GM23338 (cell line): ENCODE measurements at regions not wholly inside any gene's neighbourhood (a gene's known extent, or its start where the extent isn't known, plus 50 kb on each side); places are given as distances from the start of the nearest gene placed in this dataset.

Source experiments
- ATAC-seq: fragments of 200-7000 bp; cut with Tn5 transposase; 3 replicates; pipeline ENCODE4 v1.9.1; 2020
- DNase-seq: peaks from one replicate; pipeline ENCODE4 v3.0.0-alpha.2; 2015; ENCODE audit warnings: low spot score
- H2AFZ ChIP-seq: fragments of 200-600 bp; sonication (generic); 2 replicates; pipeline ENCODE4 v1.8.0; 2016; ENCODE audit warnings: antibody characterized with exemption, mild to moderate bottlenecking, moderate library complexity
- H3F3A ChIP-seq: fragments of 200-600 bp; sonication (generic); replicated peaks from 2 replicates; pipeline ENCODE4 v1.8.0; 2017; ENCODE audit warnings: antibody characterized with exemption, mixed run types, low read depth
- H3K27ac ChIP-seq: fragments of 200-600 bp; sonication (generic); 2 replicates; pipeline ENCODE4 v1.6.1; 2016; ENCODE audit warnings: low read depth
- H3K27me3 ChIP-seq: fragments of 200-600 bp; sonication (generic); 2 replicates; pipeline ENCODE4 v1.8.0; 2016; ENCODE audit warnings: mild to moderate bottlenecking, mixed run types, moderate library complexity; ENCODE audit not compliant: insufficient read depth
- H3K36me3 ChIP-seq: fragments of 200-600 bp; sonication (generic); 2 replicates; pipeline ENCODE4 v1.8.0; 2016; ENCODE audit warnings: mild to moderate bottlenecking; ENCODE audit not compliant: insufficient read depth
- H3K4me1 ChIP-seq: fragments of 200-600 bp; sonication (generic); 2 replicates; pipeline ENCODE4 v1.8.0; 2016; ENCODE audit warnings: mild to moderate bottlenecking, moderate library complexity; ENCODE audit not compliant: insufficient read depth
- H3K4me2 ChIP-seq: fragments of 200-600 bp; sonication (generic); 2 replicates; pipeline ENCODE4 v1.7.1; 2017; ENCODE audit warnings: mixed run types
- H3K4me3 ChIP-seq: fragments of 200-600 bp; sonication (generic); 2 replicates; pipeline ENCODE4 v1.6.1; 2016; ENCODE audit warnings: mixed run types
- H3K79me2 ChIP-seq: fragments of 200-600 bp; sonication (generic); replicated peaks from 2 replicates; pipeline ENCODE4 v1.8.0; 2017; ENCODE audit warnings: mild to moderate bottlenecking; ENCODE audit not compliant: insufficient read depth
- H3K9me2 ChIP-seq: fragments of 200-600 bp; sonication (generic); 2 replicates; pipeline ENCODE4 v1.8.0; 2017; ENCODE audit not compliant: insufficient read depth
- H4K20me1 ChIP-seq: fragments of 200-600 bp; sonication (generic); replicated peaks from 2 replicates; pipeline ENCODE4 v1.8.0; 2017; ENCODE audit warnings: mild to moderate bottlenecking; ENCODE audit not compliant: insufficient read depth
- H3K27ac Mint-ChIP-seq: 2 replicates; pipeline ENCODE4 v1.8.0; 2020; ENCODE audit warnings: inconsistent platforms, mild to moderate bottlenecking, moderate library complexity, mixed read lengths
- H3K27me3 Mint-ChIP-seq: 3 replicates; pipeline ENCODE4 v1.8.0; 2022; ENCODE audit warnings: low read depth, mild to moderate bottlenecking, moderate library complexity, mixed read lengths, inconsistent platforms; ENCODE audit not compliant: insufficient read depth, poor library complexity
- H3K36me3 Mint-ChIP-seq: 3 replicates; pipeline ENCODE4 v1.8.0; 2021; ENCODE audit warnings: low read depth, mild to moderate bottlenecking, inconsistent platforms, moderate library complexity, mixed read lengths
- H3K4me1 Mint-ChIP-seq: 3 replicates; pipeline ENCODE4 v1.8.0; 2020; ENCODE audit warnings: mild to moderate bottlenecking, inconsistent platforms, mixed read lengths
- H3K4me3 Mint-ChIP-seq: 3 replicates; pipeline ENCODE4 v1.8.0; 2021; ENCODE audit warnings: moderate library complexity, mild to moderate bottlenecking, inconsistent platforms, mixed read lengths
- H3K9me3 Mint-ChIP-seq: 3 replicates; pipeline ENCODE4 v1.8.0; 2020; ENCODE audit warnings: moderate library complexity, mild to moderate bottlenecking, inconsistent platforms, mixed read lengths
- CTCF ChIP-seq, 2 experiments: fragments of 200-600 bp in 1 of 2; sonication (generic) in 1 of 2; conservative IDR thresholded peaks; 2 replicates each; pipeline versions ENCODE4 v1.5.1 to v1.6.1; 2016 to 2017; ENCODE audit warnings: antibody characterized with exemption in 2 of 2, low read depth in 2 of 2, mild to moderate bottlenecking in 2 of 2, moderate library complexity in 1 of 2
- ETS1 ChIP-seq: IDR thresholded peaks from 2 replicates; pipeline ENCODE4 v1.6.1; 2016; ENCODE audit warnings: antibody characterized with exemption
- EZH2 ChIP-seq: fragments of 200-600 bp; sonication (generic); IDR thresholded peaks from one replicate; pipeline ENCODE4 v1.8.0; 2017; ENCODE audit warnings: antibody characterized with exemption, mild to moderate bottlenecking, low read depth; ENCODE audit not compliant: unreplicated experiment
- EZH2phosphoT487 ChIP-seq: fragments of 200-600 bp; sonication (generic); IDR thresholded peaks from one replicate; pipeline ENCODE4 v1.8.1; 2018; ENCODE audit warnings: antibody characterized with exemption; ENCODE audit not compliant: unreplicated experiment
- JUNB ChIP-seq: IDR thresholded peaks from one replicate; pipeline ENCODE4 v1.6.1; 2016; ENCODE audit warnings: antibody characterized with exemption; ENCODE audit not compliant: unreplicated experiment
- NANOG ChIP-seq: IDR thresholded peaks from 2 replicates; pipeline ENCODE4 v1.6.1; 2016; ENCODE audit warnings: antibody characterized with exemption, borderline replicate concordance
- POLR2AphosphoS5 ChIP-seq: IDR thresholded peaks from 2 replicates; pipeline ENCODE4 v1.6.1; 2016; ENCODE audit warnings: antibody characterized with exemption, low read depth
- ZNF114 ChIP-seq: fragments of 250-450 bp; sonication (Bioruptor Pico); IDR thresholded peaks from 2 replicates; pipeline ENCODE4 v1.5.0; 2020; ENCODE audit warnings: mild to moderate bottlenecking, moderate library complexity
- ZNF331 ChIP-seq: fragments of 250-450 bp; sonication (Bioruptor Pico); IDR thresholded peaks from 2 replicates; pipeline ENCODE4 v1.5.0; 2020; ENCODE audit warnings: low read depth, mild to moderate bottlenecking, moderate library complexity
- ZNF462 ChIP-seq: fragments of 250-450 bp; sonication (Bioruptor Pico); IDR thresholded peaks from 2 replicates; pipeline ENCODE4 v1.5.0; 2020; ENCODE audit warnings: mild to moderate bottlenecking, moderate library complexity
- TF ChIP-seq, protein P1 (sequence below): IDR thresholded peaks from one replicate; pipeline ENCODE4 v1.6.1; 2018; ENCODE audit warnings: antibody characterized with exemption; ENCODE audit not compliant: unreplicated experiment

GRCh38 chr7:17090751-17091150 is 207.7 kb upstream of the AHR start (continued):
- TF ChIP-seq POLR2AphosphoS5 (no peak), JUNB (no peak), ETS1 (no peak), ZNF114 (CRISPR knock-in tag) (no peak)
- TF ChIP-seq, protein P1, sequence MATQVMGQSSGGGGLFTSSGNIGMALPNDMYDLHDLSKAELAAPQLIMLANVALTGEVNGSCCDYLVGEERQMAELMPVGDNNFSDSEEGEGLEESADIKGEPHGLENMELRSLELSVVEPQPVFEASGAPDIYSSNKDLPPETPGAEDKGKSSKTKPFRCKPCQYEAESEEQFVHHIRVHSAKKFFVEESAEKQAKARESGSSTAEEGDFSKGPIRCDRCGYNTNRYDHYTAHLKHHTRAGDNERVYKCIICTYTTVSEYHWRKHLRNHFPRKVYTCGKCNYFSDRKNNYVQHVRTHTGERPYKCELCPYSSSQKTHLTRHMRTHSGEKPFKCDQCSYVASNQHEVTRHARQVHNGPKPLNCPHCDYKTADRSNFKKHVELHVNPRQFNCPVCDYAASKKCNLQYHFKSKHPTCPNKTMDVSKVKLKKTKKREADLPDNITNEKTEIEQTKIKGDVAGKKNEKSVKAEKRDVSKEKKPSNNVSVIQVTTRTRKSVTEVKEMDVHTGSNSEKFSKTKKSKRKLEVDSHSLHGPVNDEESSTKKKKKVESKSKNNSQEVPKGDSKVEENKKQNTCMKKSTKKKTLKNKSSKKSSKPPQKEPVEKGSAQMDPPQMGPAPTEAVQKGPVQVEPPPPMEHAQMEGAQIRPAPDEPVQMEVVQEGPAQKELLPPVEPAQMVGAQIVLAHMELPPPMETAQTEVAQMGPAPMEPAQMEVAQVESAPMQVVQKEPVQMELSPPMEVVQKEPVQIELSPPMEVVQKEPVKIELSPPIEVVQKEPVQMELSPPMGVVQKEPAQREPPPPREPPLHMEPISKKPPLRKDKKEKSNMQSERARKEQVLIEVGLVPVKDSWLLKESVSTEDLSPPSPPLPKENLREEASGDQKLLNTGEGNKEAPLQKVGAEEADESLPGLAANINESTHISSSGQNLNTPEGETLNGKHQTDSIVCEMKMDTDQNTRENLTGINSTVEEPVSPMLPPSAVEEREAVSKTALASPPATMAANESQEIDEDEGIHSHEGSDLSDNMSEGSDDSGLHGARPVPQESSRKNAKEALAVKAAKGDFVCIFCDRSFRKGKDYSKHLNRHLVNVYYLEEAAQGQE, result no peak

- no peak for ATAC-seq
- H3K4me3 ChIP-seq, result no peak overlapping the region
- no peaks in the 10 kb centered on the region for H3K9me3 Mint-ChIP-seq
- no peak for TF ChIP-seq ZNF331
- TF ChIP-seq ZNF462 (CRISPR knock-in tag), result no peak
- TF ChIP-seq EZH2phosphoT487, result no peak
- TF ChIP-seq ZNF114 (CRISPR knock-in tag), result no peak
- TF ChIP-seq POLR2AphosphoS5, result no peak
- TF ChIP-seq ETS1, result no peak
- no peak for TF ChIP-seq EZH2
- TF ChIP-seq CTCF (conservative IDR thresholded peaks at IDR 0.05; ENCODE audit: low read depth in 2 of 2), result no peak
- TF ChIP-seq NANOG, result no peak
- no peak for TF ChIP-seq JUNB
Measured at GRCh38 chr7:17093461-17093860, 205.0 kb upstream of the AHR start.

More at GRCh38 chr7:17093461-17093860, 205.0 kb upstream of the AHR start:
- Histone ChIP-seq H2AFZ (no peak overlapping the region), H3K27ac (no peak overlapping the region), H3F3A (no peaks in the 10 kb centered on the region), H3K4me2 (no peak overlapping the region), H3K4me1 (no peaks in the 10 kb centered on the region; the same call in 1 of the 2 replicates), H3K27me3 (no peaks in the 10 kb centered on the region), H3K79me2 (no peaks in the 10 kb centered on the region), H3K36me3 (no peaks in the 10 kb centered on the region), H3K9me2 (0 out of 2 replicates have a peak, but pooled peaks cover 2% of the 10 kb centered on the region), H4K20me1 (no peaks in the 10 kb centered on the region)
- Mint-ChIP-seq H3K4me3 (no peak overlapping the region), H3K4me1 (peaks cover 4% of the 10 kb centered on the region), H3K27me3 (peaks cover 3% of the 10 kb centered on the region), H3K36me3 (no peaks in the 10 kb centered on the region), H3K27ac (no peak overlapping the region)
- no peak for DNase-seq
